SK-N-SH treated with all-trans-retinoic acid at 6 μM for 48 hours (cell line): ENCODE measurements at regions not wholly inside any gene's neighbourhood (a gene's known extent, or its start where the extent isn't known, plus 50 kb on each side); places are given as distances from the start of the nearest gene placed in this dataset.

Experiments used
- BACH2 ChIP-seq: fragments of 250-450 bp; sonication (Bioruptor Pico); IDR thresholded peaks from 2 replicates; pipeline ENCODE4 v1.9.0; 2021; ENCODE audit warnings: mild to moderate bottlenecking, borderline replicate concordance
- ESRRG ChIP-seq: fragments of 250-450 bp; sonication (Bioruptor Pico); IDR thresholded peaks from 2 replicates; pipeline ENCODE4 v1.6.1; 2021; ENCODE audit warnings: mild to moderate bottlenecking
- ISL1 ChIP-seq: fragments of 250-450 bp; sonication (Bioruptor Pico); IDR thresholded peaks from 2 replicates; pipeline ENCODE4 v2.1.2; 2022; ENCODE audit warnings: mild to moderate bottlenecking, moderate library complexity
- PATZ1 ChIP-seq: fragments of 250-450 bp; sonication (Bioruptor Pico); IDR thresholded peaks from 2 replicates; pipeline ENCODE4 v1.8.0; 2020; ENCODE audit warnings: mild to moderate bottlenecking, moderate library complexity, borderline replicate concordance
- PPARA ChIP-seq: fragments of 250-450 bp; sonication (Bioruptor Pico); IDR thresholded peaks from 2 replicates; pipeline ENCODE4 v1.5.0; 2020; ENCODE audit warnings: mild to moderate bottlenecking, borderline replicate concordance
- RARB ChIP-seq: fragments of 250-450 bp; sonication (Bioruptor Pico); IDR thresholded peaks from 2 replicates; pipeline ENCODE4 v1.8.0; 2021; ENCODE audit warnings: mild to moderate bottlenecking, moderate library complexity
- TOX ChIP-seq: fragments of 250-450 bp; sonication (Bioruptor Pico); IDR thresholded peaks from 2 replicates; pipeline ENCODE4 v1.8.0; 2021; ENCODE audit warnings: mild to moderate bottlenecking, moderate library complexity, borderline replicate concordance
- ZC3H10 ChIP-seq: fragments of 250-450 bp; sonication (Bioruptor Pico); IDR thresholded peaks from 2 replicates; pipeline ENCODE4 v1.5.1; 2021; ENCODE audit warnings: mild to moderate bottlenecking, moderate library complexity
- ZFP3 ChIP-seq: fragments of 250-450 bp; sonication (Bioruptor Pico); IDR thresholded peaks from 2 replicates; pipeline ENCODE4 v1.5.0; 2020; ENCODE audit warnings: mild to moderate bottlenecking, moderate library complexity
- ZNF565 ChIP-seq: fragments of 450-650 bp; formaldehyde crosslinking; conservative IDR thresholded peaks from 2 replicates; pipeline ENCODE4 v1.5.0; 2020; ENCODE audit warnings: low read depth, mild to moderate bottlenecking, moderate library complexity
- ZNF70 ChIP-seq: fragments of 450-650 bp; formaldehyde crosslinking; IDR thresholded peaks from 2 replicates; pipeline ENCODE4 v1.5.0; 2020; ENCODE audit warnings: mild to moderate bottlenecking, moderate library complexity
- ZNF8 ChIP-seq: fragments of 450-650 bp; formaldehyde crosslinking; IDR thresholded peaks from 2 replicates; pipeline ENCODE4 v1.5.0; 2020; ENCODE audit warnings: mild to moderate bottlenecking, moderate library complexity
- TF ChIP-seq, protein P1 (sequence below): fragments of 250-450 bp; sonication (Bioruptor Pico); IDR thresholded peaks from 2 replicates; pipeline ENCODE4 v1.5.1; 2021; ENCODE audit warnings: mild to moderate bottlenecking, moderate library complexity
- TF ChIP-seq, protein P2 (sequence below): fragments of 250-450 bp; sonication (Bioruptor Pico); IDR thresholded peaks from 2 replicates; pipeline ENCODE4 v1.5.1; 2020; ENCODE audit warnings: low read depth, mild to moderate bottlenecking, moderate library complexity

DNA sequence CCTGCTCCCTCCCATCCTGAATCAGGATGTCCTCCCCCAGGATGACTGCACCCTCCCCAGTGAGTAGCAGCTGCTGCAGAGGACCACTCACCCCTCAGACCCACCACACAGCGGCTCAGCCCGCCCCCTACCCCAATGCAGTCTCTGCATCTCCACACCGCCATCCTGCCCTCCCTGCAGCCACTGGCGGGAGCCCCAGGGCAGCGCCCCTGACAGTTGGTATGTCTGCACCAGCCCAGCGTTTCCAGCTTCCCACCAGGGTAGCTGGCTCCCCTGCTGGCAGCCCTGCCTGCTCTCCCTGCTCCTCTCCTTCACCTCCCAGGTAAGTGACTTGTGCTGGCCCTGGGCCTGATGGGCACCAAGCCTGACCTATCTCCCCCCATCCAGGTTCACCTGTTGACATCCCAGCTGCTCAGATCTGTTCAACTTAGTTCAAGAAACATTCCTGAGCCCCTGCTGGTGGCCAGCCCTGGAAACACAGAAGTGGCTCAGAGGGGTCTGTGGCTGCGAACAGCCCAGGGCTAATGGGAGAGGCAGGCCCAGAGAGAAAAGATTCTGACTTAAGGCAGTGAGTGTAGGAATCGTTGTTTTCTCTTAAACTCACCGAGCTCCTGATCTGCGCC is 117.7 kb upstream of the RAB6C start:
- TF ChIP-seq ISL1 (CRISPR knock-in tag) (no peak), ZNF70 (CRISPR knock-in tag) (no peak), RARB (CRISPR knock-in tag) (no peak), PPARA (no peak), ZC3H10 (CRISPR knock-in tag) (no peak), ZNF8 (CRISPR knock-in tag) (no peak), ZNF565 (CRISPR knock-in tag) (no peak), BACH2 (CRISPR knock-in tag) (no peak), TOX (no peak), ZFP3 (no peak), PATZ1 (CRISPR knock-in tag) (no peak), ESRRG (CRISPR knock-in tag) (no peak)
- TF ChIP-seq, protein P1, sequence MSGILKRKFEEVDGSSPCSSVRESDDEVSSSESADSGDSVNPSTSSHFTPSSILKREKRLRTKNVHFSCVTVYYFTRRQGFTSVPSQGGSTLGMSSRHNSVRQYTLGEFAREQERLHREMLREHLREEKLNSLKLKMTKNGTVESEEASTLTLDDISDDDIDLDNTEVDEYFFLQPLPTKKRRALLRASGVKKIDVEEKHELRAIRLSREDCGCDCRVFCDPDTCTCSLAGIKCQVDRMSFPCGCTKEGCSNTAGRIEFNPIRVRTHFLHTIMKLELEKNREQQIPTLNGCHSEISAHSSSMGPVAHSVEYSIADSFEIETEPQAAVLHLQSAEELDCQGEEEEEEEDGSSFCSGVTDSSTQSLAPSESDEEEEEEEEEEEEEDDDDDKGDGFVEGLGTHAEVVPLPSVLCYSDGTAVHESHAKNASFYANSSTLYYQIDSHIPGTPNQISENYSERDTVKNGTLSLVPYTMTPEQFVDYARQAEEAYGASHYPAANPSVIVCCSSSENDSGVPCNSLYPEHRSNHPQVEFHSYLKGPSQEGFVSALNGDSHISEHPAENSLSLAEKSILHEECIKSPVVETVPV (CRISPR knock-in tag) = no peak
- TF ChIP-seq, protein P2, sequence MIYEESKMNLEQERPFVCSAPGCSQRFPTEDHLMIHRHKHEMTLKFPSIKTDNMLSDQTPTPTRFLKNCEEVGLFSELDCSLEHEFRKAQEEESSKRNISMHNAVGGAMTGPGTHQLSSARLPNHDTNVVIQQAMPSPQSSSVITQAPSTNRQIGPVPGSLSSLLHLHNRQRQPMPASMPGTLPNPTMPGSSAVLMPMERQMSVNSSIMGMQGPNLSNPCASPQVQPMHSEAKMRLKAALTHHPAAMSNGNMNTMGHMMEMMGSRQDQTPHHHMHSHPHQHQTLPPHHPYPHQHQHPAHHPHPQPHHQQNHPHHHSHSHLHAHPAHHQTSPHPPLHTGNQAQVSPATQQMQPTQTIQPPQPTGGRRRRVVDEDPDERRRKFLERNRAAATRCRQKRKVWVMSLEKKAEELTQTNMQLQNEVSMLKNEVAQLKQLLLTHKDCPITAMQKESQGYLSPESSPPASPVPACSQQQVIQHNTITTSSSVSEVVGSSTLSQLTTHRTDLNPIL (CRISPR knock-in tag) = no peak
